Dedifferentiated amniotic fluid mesenchymal stem cell (primary cell): ENCODE measurements at regions not wholly inside any gene's neighbourhood (a gene's known extent, or its start where the extent isn't known, plus 50 kb on each side); places are given as distances from the start of the nearest gene placed in this dataset.

Experiments used
- DNase-seq: peaks from one replicate; pipeline ENCODE4 v3.0.0-alpha.2; 2016; ENCODE audit errors: extremely low spot score

GRCh38 chr4:126735294-126736132 is 897.2 kb upstream of the INTU start:
- DNase-seq: no peak

GRCh38 chr4:126736133-126736518 is 896.6 kb upstream of the INTU start:
- DNase-seq: no peak

- no peak for DNase-seq
Measured at GRCh38 chr4:126737899-126738526, 894.7 kb upstream of the INTU start.

- no peak for DNase-seq
Measured at GRCh38 chr4:126738527-126738923, 894.2 kb upstream of the INTU start.

- no peak for DNase-seq
Measured at GRCh38 chr4:126738926-126739325, 893.8 kb upstream of the INTU start.

- no peak for DNase-seq
Measured at GRCh38 chr4:126740687-126741086, 892.1 kb upstream of the INTU start.

- no peak for DNase-seq
Measured at GRCh38 chr4:126742048-126742447, 890.7 kb upstream of the INTU start.

- DNase-seq: no peak
Measured at GRCh38 chr4:126742885-126743284, 889.9 kb upstream of the INTU start.

GRCh38 chr4:126748736-126749135 is 884.0 kb upstream of the INTU start:
- DNase-seq: no peak

- DNase-seq: no peak
Measured at GRCh38 chr4:126750723-126751122, 882.0 kb upstream of the INTU start.

GRCh38 chr4:126752126-126752525 is 880.6 kb upstream of the INTU start:
- DNase-seq: no peak

- DNase-seq: no peak
Measured at GRCh38 chr4:126752702-126753101, 880.1 kb upstream of the INTU start.

- no peak for DNase-seq
Measured at GRCh38 chr4:126753592-126753991, 879.2 kb upstream of the INTU start.

- no peak for DNase-seq
Measured at GRCh38 chr4:126755506-126755905, 877.3 kb upstream of the INTU start.

GRCh38 chr4:126756050-126756829 is 876.5 kb upstream of the INTU start:
- DNase-seq: no peak

- DNase-seq: no peak
Measured at GRCh38 chr4:126757219-126757618, 875.5 kb upstream of the INTU start.

GRCh38 chr4:126758493-126758892 is 874.3 kb upstream of the INTU start:
- no peak for DNase-seq

- DNase-seq: no peak
Measured at GRCh38 chr4:126761947-126762662, 870.7 kb upstream of the INTU start.

GRCh38 chr4:126762663-126763247 is 870.0 kb upstream of the INTU start:
- DNase-seq: no peak

- no peak for DNase-seq
Measured at GRCh38 chr4:126766241-126766640, 866.5 kb upstream of the INTU start.

- no peak for DNase-seq
Measured at GRCh38 chr4:126768338-126768737, 864.4 kb upstream of the INTU start.
